CD4-positive, alpha-beta T cell treated with Interleukin-15 for 4 hours (primary cell): ENCODE measurements at regions not wholly inside any gene's neighbourhood (a gene's known extent, or its start where the extent isn't known, plus 50 kb on each side); places are given as distances from the start of the nearest gene placed in this dataset.
"Not testable (repeated sequence)": the region's sequence is repeated elsewhere in the genome, so short reads cannot be mapped to it uniquely, and the experiment has no call there.

Experiments
- DNase-seq: peaks from one replicate; pipeline ENCODE4 v3.0.0-alpha.2; 2020; ENCODE audit warnings: low spot score

DNA sequence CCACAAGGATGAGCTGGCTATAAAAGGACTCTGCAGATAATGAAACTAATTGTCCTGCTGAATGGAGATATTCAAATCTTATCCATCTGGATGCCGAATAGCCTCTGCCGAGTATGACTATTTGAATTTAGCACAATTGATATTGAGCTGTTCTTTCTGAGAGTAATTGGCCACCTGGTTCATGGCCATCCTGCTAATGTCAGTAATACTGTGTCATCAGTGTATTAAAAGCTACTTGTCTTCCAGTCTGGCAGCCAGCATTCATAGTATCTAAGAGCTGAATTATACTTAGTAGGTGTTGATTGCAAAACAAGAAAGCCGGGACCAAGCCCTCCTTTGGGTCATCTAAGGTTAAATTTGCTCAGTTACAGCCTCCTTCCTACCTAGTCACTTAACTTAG lies 310.7 kb upstream of the NCAM1 start:
- DNase-seq = no peak

- no peak for DNase-seq
Measured at GRCh38 chr11:112651386-112651785, 309.8 kb upstream of the NCAM1 start.

GRCh38 chr11:112652786-112653390 lies 308.3 kb upstream of the NCAM1 start:
- DNase-seq = no peak

DNA sequence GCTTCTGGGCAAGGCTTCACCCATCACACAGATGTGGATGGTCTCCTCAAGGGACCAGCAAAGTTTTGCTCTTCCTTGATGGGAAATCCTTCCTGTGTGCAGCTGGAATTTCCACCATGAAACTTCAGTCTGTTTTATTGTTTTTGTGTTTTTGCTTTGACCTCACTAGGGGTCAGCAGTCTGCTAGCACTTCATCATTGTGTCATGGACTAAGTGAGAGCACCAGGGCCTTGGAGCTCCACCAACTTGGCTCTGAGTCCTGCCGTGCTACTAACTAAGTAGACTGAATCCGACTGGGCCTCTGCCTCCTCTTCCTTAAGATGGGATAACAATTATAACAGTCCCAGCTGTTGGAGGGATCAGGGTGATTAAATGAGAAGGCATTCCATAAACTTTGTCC lies 305.8 kb upstream of the NCAM1 start:
- DNase-seq = no peak

GRCh38 chr11:112656772-112657428 lies 304.3 kb upstream of the NCAM1 start:
- no peak for DNase-seq

DNA sequence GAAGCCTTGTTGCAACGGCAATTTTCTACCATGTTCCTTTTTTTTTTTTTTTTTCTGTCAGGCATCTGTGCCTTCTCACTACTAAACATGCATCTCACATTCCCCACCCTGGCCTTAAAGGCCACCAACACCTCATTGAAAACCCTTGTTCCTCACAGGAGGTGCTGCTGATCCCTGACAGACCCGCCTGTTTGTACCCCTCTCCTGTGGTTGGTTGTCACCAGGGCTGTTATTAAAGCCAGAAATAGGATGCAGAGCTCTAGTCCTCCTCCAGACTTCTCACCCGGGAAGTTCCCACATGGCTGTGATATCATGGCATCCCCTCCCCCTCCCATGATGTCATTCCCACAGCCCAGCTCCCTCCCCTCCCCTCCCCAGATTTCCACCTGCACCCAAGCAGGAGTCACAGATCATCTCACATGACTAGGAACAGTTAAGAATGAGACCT lies 302.8 kb upstream of the NCAM1 start:
- DNase-seq = no peak

DNA sequence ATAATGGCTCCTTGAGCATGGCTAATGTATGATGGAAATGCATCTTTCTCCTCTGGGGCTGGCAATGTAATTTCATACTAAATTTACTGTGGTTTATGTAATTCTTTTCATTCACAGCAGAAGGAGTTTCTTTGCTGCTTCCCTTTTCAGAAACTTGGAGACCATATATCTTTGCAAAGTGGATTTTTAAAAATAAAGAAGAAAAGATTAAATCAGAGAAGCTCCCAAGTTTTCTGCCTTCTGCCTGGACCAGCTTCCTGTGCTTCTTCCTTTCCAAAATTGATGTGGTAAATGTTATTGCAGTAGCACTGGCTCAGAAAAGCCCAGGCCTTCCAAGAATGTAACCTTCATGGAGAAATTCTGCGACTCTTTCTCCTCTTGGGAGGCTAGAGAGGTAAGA lies 300.1 kb upstream of the NCAM1 start:
- DNase-seq = no peak

GRCh38 chr11:112661571-112661970 lies 299.6 kb upstream of the NCAM1 start:
- no peak for DNase-seq

GRCh38 chr11:112662554-112662953 lies 298.7 kb upstream of the NCAM1 start:
- no peak for DNase-seq

GRCh38 chr11:112663947-112664634 lies 297.1 kb upstream of the NCAM1 start:
- DNase-seq = no peak

GRCh38 chr11:112665291-112665690 lies 295.9 kb upstream of the NCAM1 start:
- DNase-seq = no peak

- DNase-seq = no peak
Measured at GRCh38 chr11:112666253-112666652, 295.0 kb upstream of the NCAM1 start.

DNA sequence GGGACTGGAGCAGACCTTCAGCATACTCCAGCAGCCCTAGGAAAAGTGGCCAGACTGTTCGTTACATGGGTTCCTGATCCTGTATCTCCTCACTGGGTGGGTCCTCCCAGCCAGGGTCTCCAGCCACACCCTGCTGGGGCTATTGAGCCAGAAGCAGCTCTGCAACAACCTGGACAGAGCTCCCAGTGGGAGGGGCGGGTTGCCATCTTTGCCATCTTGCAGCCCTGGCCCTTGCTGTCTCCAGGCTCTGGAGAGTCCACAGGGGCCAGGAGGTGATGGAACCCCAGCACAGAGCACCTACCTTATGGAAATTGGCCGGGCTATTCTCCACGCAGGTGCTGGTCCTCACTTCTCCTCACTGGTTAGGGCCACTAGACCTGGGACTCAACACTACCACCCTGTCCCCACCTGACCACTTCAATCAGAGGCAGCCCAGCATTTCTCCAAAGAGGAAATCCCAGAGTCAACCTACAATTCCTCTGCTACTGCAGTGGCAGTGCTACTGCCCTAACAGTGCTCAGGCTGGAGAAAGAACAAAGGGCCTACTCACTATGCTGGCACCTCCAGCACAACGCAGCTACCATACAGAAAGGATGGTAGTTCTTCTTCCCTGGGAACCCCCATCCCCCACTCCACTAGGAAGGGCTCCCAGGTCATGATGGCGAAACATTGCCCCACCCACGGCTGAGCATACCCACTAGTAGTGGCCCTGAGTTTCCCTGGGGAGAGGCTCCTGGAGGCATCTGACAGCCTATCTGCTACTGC lies 290.2 kb upstream of the NCAM1 start:
- DNase-seq = no peak

DNA sequence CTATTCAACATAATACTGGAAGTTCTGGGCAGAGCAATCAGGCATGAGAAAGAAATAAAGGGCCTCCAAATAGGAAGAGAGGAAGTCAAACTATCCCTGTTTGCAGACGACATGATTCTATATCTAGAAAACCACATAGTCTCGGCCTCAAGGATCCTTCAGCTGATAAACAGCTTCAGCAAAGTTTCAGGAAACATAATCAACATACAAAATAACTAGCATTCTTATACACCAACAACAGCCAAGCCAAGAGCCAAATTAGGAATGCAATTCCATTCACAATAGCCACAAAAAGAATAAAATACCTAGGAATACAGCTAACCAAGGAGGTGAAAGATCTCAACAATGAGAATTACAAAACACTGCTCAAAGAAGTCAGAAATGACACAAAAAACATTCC lies 287.8 kb upstream of the NCAM1 start:
- DNase-seq = not testable (repeated sequence)

GRCh38 chr11:112685111-112685510 lies 276.1 kb upstream of the NCAM1 start:
- DNase-seq = no peak

GRCh38 chr11:112689851-112690250 lies 271.4 kb upstream of the NCAM1 start:
- no peak for DNase-seq

DNA sequence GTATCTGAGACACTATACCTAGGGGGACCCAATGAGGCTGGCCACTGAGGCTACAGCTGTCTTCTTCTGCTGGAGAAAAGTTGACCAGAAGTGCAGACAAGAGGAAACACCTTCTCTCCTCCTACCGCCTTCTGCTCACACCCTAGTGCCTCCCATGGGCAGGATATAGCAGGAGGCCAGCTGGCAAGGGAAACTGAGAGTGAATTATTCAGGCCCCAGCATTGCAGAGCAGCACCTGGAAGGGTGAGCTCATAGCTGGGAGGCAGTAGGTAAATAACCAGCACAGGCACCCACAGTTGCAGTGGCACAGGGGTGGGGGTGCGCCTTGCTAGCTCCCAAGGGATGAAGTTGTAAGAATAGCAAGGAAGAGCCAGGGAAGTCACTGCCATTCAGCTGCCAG lies 267.4 kb upstream of the NCAM1 start:
- DNase-seq = no peak

DNA sequence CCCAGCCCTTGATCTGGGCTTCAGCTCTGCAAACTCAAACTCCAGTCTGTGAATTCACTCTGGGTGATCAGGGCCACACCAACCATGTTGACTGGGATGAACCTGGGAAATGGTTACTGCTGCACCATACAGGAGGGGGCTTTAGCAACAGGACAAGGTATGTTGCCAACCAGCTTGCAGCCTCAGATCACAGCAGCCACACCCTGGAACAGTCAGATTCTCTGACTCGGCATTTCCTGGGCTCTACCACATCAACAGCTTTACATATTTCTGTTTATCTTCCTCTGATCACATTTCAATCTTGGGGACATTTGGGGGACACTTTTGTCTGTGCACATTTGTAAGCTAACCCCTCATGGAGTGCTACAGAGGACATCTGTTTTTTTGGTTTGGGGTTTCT lies 267.0 kb upstream of the NCAM1 start:
- DNase-seq = no peak

- no peak for DNase-seq
Measured at GRCh38 chr11:112694813-112695212, 266.4 kb upstream of the NCAM1 start.

- DNase-seq = no peak
Measured at GRCh38 chr11:112697391-112698178, 263.6 kb upstream of the NCAM1 start.

- no peak for DNase-seq
Measured at GRCh38 chr11:112705148-112705547, 256.1 kb upstream of the NCAM1 start.

GRCh38 chr11:112706863-112707262 lies 254.4 kb upstream of the NCAM1 start:
- no peak for DNase-seq
